HG03432 (cell line): ENCODE measurements at regions not wholly inside any gene's neighbourhood (a gene's known extent, or its start where the extent isn't known, plus 50 kb on each side); places are given as distances from the start of the nearest gene placed in this dataset.
"Not testable (repeated sequence)": the region's sequence is repeated elsewhere in the genome, so short reads cannot be mapped to it uniquely, and the experiment has no call there.

Experiments used
- ATAC-seq: cut with Tn5 transposase; IDR thresholded peaks from one replicate; pipeline ENCODE4 v1.9.1; 2021; ENCODE audit warnings: mild to moderate bottlenecking, moderate library complexity; ENCODE audit not compliant: unreplicated experiment

DNA sequence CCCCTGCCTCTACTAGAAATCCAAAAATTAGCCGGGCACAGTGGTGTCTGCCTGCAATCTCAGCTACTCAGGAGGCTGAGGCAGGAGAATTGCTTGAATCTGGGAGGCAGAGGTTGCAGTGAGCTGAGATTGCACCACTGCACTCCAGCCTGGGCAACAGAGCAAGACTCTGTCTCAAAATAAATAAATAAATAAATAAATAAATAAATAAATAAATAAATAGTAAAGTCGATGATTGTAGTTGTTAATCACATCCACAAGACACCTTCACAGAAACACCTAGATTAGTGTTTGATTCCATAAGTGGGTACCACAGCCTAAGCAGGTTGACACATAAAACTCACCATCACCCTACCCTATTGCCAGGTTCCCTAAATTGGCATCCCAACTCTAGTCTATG, 1199.0 kb downstream of the TYW1 start:
- not testable (repeated sequence) for ATAC-seq

DNA sequence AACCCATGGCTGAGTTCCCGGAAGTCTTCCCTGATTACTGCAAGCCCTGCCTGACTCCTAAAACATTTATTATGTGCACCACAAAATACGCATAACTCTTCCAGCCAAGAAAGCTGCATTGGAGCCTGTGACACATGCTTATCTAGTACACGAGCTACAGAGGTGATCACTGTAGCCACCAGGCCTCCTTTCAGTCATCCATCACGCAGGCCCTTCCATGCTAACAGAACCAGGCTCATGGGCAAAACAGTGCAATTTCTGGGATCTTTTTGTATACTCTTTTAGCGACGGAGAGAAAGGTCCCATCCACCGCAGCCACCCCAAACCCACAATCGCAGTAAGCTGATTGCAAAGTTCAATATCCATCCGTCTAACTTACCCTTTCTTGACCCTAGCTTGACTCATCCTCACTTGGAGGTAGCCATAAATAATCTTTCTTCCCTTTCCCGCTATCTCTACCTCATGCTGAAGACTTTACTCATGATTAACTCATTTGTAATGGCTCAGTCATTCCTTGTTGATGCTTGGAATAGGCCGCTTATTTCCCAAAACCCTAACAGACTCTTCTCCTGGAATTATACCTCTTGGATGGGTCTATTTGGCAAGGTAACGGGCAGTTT, 1203.5 kb downstream of the TYW1 start:
- ATAC-seq, result no peak

DNA sequence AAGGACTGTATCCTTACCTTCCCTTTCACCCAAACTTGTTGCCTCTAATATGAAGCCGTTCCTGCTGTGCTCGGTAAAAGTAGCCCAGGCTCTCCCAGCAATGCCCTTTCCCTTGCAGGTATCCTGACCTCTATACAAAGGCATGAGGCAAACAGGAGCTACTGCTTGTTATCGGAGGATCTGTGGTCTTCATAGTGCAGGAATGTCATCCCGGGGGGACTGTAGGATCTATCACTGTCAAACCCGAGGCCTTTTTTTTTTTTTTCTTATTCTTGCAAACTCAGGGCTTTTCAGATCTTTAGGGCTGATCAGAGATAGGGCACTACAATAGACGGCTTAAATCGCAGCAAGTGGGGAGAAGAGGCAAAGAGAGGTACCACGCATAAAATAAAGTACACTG, 1206.6 kb downstream of the TYW1 start:
- no peak for ATAC-seq

DNA sequence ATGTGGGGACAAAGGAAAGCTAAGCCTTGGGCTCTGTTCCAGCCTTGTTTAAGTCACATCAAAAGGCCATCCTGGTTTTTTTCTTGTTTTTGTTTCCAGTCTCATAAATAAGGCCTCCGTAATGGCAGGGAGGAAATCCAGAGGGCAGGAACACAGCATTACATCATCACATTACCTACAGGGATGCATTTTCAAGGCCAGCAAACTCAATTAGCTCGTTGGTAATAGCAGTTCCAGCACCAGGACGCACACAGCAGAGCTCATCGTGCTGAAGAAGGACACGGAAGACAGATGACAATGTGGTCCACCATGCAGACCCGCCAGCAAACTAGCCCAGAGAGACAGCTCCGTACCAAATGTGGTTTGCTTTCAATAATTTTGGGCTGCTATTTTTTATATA, 1209.2 kb downstream of the TYW1 start:
- no peak for ATAC-seq

DNA sequence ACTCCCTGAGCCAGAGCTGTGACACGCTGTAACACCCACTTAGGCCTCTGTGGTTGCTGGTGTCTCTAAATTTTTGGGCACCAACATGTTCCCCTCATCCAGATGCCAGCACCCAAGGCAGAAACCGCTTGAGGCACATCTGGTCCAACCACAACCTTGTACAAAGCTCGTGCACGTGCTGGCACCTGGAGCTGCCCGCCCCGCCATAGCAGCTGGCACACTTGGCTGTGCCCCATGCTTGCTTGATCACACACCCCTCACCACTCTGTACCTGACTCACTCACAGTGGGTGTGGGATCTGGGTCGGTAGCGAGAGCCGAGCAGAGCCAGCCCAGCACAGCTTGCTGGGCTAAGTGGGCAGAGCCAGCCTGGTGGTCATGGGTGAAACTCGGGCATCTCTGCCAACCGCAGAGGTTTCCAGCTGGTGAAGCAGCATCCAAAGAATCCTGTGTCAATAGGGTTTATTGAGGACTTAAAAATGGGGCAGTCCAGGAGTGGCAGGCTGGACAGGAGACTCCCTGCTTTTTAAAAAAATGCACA, 1210.4 kb downstream of the TYW1 start:
- ATAC-seq, result no peak

DNA sequence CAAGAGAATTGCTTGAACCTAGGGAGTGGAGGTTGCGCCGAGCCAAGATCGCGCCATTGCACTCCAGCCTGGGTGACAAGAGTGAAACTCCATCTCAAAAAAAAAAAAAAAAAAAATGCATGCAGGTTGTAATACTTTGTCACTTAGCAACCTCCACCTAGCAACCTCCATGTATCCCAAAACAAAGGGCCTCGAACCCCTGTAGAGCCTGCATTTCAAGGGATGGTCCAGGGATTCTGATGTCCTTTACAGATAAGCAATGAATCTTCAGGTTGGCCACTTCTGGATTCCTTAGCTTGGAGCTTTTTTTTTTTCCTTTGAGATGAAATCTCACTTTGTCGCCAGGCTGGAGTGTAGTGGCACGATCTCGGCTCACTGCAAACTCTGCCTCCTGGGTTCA, 1211.0 kb downstream of the TYW1 start:
- ATAC-seq, result no peak

DNA sequence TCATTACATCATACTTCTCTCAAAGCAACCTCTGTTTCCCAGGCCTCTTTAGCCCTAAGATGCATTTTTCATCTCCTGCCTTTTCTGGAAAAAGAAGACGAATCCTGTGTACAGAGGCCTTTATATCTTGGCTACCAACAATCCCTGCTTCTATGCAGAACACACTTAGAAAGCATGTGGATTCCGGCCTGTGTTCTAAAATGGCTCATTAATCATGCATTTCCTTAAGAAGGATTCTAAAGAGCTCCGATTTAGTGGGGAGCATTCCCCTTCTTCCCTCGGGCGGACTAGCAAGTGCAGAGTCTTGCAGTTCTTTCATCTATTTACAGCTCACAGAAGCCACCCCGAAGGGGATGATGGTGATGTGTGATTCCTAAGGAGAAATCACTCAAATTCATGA, 1212.9 kb downstream of the TYW1 start:
- ATAC-seq, result no peak

DNA sequence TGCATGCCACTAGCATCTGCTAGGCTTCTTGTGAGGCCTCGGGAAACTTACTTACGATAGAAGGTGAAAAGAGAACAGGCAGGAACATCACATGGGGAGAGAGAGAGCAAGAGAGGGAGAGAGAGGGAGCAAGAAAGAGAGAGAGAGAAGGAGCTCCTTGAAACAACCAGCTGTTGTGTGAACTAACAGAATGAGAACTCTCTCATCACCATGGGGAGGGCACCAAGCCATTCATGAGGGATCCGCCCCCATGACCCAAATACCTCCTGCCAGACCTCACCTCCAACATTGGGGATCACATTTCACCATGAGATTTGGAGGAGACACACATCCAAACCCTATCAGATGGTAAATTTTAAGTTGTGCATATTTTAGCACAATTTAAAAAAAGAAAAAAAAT, 1217.2 kb downstream of the TYW1 start:
- no peak for ATAC-seq

DNA sequence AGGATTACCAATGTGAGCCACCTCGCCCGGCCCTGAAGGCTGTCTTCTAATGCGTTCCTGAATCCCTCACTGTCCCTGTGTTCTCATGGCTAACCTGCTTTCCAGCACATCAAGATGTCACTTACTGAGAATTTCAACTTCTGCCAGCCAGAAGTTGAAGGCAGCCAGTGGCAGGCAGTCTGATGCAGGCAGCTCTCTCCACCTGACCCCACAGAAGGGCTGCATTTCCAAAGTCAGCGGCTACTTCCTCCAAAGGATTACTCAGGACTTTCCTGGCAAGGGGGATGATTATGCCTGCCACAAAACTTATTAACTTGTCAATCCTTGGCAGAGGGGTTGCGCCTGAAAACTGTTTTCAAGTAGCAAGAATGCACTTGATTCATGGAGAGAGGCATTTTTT, 1219.4 kb downstream of the TYW1 start:
- no peak for ATAC-seq

DNA sequence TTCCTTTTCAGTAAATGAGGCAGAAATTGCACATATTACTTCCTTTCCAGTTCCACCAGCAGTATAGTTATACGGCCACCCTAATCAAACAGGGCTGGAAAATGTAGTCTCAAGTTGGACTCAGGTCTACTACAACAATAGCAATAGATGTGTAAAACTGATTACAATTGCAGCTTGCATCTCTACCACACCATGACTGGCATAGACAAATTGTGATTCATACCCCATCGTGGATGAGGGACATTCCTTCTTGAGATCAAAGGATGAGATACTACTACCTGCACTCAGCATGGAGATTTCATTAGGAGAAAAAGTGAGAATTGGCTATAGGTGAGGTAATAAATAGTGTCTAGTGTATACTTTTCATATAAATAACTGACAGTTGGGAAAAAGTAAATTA, 1220.8 kb downstream of the TYW1 start:
- no peak for ATAC-seq

DNA sequence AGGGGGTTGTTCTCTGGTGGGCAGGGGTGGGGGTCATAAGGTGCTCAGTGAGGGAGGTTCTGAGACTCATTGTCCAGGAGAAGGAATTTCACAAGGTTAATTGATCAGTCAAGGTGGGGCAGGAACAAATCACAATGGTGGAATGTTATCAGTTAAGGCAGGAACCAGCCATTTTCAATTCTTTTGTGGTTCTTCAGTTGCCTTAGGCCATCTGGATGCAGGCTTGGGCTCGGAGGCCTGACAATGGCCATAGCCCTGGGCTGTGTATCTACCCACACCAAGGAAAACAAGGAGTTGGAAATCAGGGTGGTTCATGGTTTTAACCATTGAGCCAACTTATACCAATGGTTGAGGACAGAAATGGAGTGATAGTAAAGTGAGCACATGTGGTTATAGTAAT, 1221.8 kb downstream of the TYW1 start:
- no peak for ATAC-seq

DNA sequence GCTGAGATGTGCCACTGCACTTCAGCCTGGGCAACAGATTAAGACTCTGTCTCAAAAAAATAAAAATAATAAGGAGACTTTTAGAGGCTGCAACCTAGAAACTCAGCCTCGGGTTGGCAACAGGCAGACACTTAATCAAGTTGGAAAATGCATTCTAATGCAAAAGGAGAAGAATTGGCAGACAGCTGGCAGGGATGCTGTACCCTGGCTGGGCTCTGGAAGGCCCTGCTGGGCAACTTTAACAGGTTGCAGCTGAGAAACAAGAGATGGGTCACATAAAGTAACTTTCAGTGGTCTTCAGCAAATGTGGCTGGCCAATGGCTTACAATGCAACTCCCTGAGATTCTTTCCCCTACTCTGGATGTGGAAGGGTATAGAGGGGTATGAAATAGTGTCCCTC, 1225.7 kb downstream of the TYW1 start:
- ATAC-seq, result no peak

DNA sequence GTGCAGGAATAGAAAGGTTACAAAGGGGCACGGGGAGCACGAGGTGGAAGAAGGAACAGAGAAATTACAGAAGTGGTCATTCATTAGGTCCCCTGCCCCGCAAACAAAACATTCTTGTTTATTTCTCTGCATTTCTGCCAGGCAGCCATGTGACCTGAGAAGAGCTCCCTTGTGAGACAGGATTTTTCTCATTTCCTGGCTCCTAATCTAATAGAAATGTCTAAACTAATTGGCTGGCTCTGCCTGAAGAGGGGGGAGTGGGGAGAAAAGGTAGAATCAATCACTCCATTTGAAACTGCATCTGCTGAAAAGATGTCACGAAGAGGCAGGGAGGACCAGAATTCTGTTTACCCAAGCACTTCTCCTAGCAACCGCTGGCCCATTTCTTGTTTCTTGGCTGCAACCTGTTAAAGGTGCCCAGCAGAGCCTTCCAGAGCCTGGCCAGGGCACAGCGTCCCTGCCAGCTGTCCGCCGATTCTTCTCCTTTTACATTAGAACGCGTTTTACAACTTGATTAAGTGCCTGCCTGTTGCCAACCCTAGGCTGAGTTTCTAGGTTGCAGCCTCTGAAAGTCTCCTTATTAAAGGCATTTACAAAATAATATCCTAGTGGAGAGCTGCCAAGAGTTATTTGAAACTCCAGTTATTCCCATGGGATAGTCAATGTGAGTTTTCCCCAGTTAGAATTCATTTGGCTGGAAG, 1227.6 kb downstream of the TYW1 start:
- no peak for ATAC-seq

DNA sequence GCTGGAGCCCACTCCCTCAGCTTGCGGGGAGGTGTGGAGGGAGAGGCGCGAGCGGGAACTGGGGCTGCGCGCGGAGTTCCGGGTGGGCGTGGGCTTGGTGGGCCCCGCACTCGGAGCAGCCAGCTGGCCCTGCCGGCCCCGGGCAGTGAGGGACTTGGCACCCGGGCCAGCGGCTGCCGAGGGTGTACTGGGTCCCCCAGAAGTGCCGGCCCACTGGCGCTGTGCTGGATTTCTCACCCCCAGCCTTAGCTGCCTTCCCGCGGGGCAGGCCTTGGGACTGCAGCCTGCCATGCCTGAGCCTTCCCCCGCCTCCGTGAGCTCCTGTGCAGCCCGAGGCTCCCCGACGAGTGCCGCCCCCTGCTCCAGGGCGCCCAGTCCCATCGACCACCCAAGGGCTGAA, 1234.4 kb downstream of the TYW1 start:
- ATAC-seq, result not testable (repeated sequence)

DNA sequence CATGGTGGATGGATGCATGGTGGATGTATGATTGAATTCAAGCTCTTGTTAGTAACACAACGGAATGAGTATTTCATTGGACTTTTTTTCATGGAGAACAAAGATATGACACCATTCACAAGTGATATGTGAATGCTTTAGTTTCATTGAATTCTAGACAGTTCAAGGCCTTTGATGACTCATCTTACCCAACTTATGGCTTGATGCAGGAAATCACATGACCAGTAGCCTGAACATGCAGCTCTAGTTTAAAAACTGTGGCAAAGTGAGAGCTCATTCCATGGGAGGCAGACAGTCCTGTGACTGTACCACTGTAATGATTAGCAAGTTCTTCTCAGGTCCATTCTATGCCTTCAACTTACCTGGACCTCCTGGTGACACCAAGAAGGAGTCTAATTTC, 1239.3 kb downstream of the TYW1 start:
- ATAC-seq, result no peak

DNA sequence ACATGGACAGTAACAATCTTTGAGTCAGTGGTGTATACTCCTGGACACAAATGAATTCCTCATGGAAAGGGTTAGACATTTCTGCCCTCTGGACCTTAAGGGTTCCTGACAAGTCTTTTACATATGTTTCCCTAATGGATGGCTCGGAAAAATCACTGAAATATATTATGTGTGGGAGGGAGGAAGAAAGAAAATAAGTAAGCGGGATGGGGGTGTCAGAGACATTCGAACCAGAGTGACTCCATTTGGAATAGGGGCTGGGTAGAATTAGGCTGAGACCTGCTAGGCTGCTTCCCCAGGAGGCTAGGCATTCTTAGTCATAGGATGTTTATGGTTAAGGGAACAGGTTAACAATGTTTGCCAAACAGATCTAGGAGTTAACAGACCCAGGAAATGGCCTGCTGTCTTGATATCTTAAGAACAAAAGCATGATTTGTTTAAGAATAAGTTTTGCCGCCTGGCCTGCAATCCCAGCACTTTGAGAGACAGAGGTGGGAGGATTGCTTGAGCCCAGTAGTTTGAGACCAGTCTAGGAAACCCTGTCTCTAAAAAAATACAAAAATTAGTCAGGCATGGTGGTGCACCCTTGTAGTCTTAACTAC, 1241.7 kb downstream of the TYW1 start:
- no peak for ATAC-seq

DNA sequence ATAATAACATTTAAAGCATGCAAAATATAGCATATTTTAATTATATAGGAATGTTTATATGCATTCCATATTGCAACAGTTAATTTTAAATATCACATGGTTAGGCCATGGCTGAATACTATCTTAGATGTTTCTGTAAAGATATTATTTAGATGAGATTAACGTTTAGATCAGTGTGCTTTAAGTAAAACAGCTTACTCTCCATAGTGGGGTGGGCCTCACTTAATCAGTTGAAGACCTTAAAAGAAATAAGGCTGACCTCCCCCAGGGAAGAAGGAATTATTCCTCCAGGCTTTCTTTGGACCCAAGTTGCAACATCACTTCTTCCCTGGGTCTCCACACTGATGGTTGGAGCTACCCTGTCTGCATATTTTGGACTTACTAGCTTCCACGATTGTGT, 1246.5 kb downstream of the TYW1 start:
- no peak for ATAC-seq

DNA sequence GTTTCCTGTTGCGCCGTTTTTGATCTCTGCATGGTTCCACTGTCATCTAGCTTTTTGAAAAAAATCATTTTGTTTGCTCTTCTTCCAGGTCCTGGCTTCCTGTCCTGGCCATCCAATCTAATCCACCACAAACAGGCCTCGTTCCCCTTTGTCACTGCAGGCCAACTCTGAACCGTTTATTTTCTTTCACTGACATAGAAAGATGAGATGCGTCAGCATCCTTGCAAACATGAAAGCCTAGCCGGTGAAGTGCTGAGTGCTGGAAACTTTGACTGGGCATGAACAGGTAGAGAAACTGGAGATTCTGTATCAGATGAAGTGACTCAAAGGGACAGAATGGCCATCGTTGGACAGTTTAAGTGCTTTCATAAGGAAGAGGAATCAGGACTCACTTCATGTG, 1247.8 kb downstream of the TYW1 start:
- ATAC-seq, result no peak

DNA sequence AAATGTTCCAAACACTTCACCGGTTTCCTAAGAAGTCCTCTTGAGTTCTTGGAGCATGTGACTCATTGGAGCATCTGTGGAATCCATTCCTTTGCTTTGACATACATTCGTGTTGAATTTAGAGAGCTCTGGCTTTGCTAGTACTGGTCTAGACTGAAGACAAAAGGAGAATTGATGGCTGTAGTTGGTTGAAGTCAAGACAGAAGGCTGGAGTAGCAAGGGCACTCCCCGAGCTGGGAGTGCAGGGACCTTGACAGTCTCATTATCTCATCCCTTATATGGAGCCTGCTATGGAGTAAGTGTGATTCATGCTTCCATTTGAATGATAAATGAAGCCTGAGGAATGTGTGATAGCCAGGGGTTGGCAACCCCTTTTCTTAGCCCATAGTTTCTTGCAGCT, 1249.1 kb downstream of the TYW1 start:
- no peak for ATAC-seq

DNA sequence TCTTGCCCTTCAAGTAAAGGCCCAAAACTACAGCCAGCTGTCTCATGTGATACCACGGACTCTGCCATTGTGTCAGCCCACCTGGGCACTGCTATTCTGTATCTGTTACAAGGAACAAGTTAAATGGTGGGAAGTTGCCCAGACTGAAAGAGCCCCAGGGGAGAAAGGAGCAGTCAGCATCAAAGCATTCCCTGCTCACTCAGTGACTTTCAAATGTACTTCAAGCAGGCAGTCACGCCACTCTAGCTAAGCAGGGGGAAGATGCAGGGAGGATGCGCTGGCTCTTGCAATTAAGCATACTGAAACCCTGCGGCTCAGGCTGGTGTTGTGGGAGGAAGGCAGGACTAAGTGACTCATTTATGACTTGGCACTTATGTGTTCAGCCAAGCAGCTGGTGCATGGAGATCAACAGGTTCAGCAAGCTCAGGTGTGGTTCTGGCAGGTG, 1249.6 kb downstream of the TYW1 start:
- ATAC-seq, result no peak

DNA sequence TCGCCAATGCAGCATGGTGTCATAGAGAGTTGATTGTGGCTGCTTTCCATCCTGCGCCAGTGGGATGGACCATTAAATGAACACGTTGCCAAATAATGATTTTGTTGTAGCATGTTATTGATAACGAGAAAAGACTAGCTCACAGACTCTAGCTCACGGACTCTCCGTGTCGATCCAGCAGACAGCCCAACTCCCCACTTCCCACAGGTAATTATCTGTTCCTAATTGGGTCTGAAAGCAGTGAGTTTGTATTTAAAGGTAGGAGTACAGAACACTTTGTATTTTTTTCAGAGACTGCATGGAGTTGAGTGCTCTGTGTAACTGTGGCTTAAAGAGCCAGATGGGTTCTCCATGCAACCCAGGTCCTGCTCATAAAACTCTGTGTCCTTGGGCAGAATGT, 1250.5 kb downstream of the TYW1 start:
- ATAC-seq, result no peak

DNA sequence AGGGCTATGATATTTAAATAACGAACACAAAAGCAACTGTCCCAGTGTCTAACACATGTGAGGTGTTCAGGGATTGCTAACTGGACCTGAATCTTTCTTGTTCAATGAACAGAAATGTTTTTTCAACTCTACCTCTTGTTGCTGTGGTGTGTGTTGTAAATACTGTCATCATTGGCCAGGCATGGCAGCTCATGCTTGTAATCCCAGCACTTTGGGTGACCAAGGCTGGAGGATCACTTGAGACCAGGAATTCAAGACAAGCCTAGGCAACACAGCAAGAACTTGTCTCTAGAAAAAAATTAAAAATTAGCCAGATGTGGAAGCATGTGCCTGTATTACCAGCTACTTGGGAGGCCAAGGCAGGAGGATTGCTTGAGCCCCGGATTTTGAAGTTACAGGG, 1250.9 kb downstream of the TYW1 start:
- no peak for ATAC-seq
